ENCODE measurements at regions not wholly inside any gene's neighbourhood (a gene's known extent, or its start where the extent isn't known, plus 50 kb on each side); places are given as distances from the start of the nearest gene placed in this dataset.

DNA sequence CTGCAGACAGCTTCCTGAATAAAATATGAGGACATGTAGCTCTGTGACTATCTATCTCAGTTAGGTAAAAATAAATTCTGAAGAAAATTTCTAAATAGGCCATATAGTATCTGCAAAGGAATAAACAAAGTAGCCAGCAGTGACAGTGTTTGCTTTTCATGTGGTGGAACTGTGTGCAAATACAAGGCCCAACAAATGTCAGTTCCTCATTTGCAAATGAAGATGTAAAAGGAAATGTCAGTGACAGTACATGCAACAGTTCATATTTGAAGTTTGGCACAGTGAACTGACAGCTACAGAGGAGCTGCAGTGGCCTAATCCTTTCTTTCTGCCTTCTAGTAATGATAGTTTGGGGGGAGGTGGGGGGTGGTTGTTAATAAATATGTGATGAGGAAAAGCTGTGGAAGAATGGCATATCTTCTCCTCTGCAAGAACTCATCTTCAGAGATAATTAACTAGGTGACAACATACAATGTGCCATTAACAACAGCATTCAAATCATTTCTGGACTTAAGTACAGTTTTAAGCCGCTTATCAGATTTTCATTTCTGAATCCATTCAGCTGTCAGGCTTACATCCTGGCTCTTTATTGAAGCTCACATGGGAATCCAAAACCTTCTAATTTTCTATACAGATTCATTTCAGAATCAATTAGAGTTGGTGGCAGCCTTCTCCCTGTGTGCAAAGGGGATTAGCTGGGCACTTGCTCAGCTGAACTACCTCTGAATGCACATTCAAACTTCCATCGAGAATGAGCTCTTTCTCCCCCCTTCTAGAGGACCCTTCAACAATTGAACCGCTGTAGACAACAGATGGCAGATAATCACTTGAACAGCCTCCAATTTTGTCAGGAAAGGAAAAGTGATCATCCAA, 1059.0 kb upstream of the EPHA7 start:
- Mint-ChIP-seq H3K27me3 (no peaks in the 10 kb centered on the region), H3K36me3 (ENCODE audit: insufficient read depth) (no peaks in the 10 kb centered on the region), H3K9me3 (ENCODE audit: low read depth) (peaks cover 7% of the 10 kb centered on the region), H3K4me1 (ENCODE audit: low read depth) (no peaks in the 10 kb centered on the region), H3K27ac (no peak overlapping the region), H3K4me3 (ENCODE audit: low read depth) (no peak overlapping the region)
- TF ChIP-seq, protein P1, sequence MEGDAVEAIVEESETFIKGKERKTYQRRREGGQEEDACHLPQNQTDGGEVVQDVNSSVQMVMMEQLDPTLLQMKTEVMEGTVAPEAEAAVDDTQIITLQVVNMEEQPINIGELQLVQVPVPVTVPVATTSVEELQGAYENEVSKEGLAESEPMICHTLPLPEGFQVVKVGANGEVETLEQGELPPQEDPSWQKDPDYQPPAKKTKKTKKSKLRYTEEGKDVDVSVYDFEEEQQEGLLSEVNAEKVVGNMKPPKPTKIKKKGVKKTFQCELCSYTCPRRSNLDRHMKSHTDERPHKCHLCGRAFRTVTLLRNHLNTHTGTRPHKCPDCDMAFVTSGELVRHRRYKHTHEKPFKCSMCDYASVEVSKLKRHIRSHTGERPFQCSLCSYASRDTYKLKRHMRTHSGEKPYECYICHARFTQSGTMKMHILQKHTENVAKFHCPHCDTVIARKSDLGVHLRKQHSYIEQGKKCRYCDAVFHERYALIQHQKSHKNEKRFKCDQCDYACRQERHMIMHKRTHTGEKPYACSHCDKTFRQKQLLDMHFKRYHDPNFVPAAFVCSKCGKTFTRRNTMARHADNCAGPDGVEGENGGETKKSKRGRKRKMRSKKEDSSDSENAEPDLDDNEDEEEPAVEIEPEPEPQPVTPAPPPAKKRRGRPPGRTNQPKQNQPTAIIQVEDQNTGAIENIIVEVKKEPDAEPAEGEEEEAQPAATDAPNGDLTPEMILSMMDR (IDR thresholded peaks at IDR 0.05; ENCODE audit: unreplicated experiment), result no peak
- DNase-seq (ENCODE audit: low spot score, unreplicated experiment), result no peak

DNA sequence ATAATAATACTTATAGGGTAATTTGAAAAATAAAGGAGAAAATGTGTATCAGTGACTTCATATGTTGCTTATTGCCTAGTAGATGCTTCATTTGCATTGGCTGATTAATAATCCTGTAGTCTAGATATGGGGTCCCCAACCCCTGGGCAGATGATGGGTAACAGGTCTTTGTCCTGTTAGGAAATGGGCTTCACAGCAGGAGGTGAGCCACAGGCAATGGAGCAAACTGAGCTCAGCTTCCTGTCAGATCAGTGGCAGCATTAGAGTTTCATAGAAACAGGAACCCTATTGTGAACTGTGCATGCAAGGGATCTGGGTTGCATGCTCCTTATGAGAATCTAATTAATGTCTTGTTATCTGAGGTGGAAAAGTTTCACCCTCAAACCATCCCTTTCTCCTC, 1049.5 kb upstream of the EPHA7 start:
- Mint-ChIP-seq H3K4me1 (ENCODE audit: low read depth) (no peaks in the 10 kb centered on the region), H3K9me3 (ENCODE audit: low read depth) (no peaks in the 10 kb centered on the region), H3K36me3 (ENCODE audit: insufficient read depth) (no peaks in the 10 kb centered on the region), H3K27ac (no peak overlapping the region), H3K4me3 (ENCODE audit: low read depth) (no peak overlapping the region), H3K27me3 (no peaks in the 10 kb centered on the region)
- DNase-seq (ENCODE audit: low spot score, unreplicated experiment), result no peak
- TF ChIP-seq, protein P1 (IDR thresholded peaks at IDR 0.05; ENCODE audit: unreplicated experiment), result no peak

DNA sequence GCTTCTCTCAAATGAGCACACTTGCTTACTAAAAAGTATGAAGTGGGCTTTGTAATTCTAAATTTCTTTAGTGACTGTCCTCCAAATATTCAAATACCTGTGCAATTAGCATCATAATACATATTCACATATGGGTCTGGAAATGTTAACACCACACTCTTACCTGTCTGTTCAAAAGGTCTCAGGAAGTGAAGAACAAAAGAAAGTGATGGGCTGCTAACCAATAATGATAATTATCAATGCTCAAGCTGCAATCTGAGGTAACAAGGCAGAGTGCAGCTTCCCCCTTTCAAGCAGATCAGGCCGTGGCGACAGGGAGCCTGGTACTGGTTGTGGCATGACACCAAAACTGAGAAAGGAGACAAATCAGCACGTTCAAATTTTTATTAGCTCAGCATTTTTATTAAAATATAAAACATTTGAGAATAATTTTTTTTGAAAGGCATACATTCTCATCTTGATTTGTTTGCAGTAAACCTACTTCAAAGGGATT, 1044.7 kb upstream of the EPHA7 start:
- Mint-ChIP-seq H3K27ac (no peak overlapping the region), H3K27me3 (no peaks in the 10 kb centered on the region), H3K4me3 (ENCODE audit: low read depth) (no peak overlapping the region), H3K36me3 (ENCODE audit: insufficient read depth) (no peaks in the 10 kb centered on the region), H3K9me3 (ENCODE audit: low read depth) (no peaks in the 10 kb centered on the region), H3K4me1 (ENCODE audit: low read depth) (no peaks in the 10 kb centered on the region)
- DNase-seq (ENCODE audit: low spot score, unreplicated experiment), result no peak
- TF ChIP-seq, protein P1 (IDR thresholded peaks at IDR 0.05; ENCODE audit: unreplicated experiment), result no peak

DNA sequence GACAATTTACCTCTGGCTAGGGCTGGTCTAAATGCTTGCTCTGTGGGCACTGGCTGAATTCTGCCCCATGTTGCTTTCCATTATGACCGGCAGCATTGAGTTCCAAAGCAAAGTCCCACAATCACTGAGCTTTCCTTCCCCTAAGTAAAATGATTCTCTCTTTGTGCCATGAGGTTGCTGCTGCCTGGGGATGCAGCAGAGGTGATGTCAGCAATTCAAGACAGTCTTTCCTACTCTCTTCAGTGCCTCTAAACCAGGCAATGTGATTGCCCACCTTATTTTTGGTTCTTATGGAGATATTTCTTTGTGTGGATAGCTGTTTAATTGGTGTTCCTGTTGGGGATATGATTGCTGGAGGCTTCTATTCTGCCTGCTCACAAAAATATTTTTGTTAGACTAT, 1043.9 kb upstream of the EPHA7 start:
- H3K4me3 Mint-ChIP-seq (ENCODE audit: low read depth), result no peak overlapping the region
- no peak overlapping the region for H3K27ac Mint-ChIP-seq
- no peaks in the 10 kb centered on the region for H3K4me1 Mint-ChIP-seq (ENCODE audit: low read depth)
- TF ChIP-seq, protein P1 (IDR thresholded peaks at IDR 0.05; ENCODE audit: unreplicated experiment), result no peak
- H3K9me3 Mint-ChIP-seq (ENCODE audit: low read depth), result no peaks in the 10 kb centered on the region
- no peaks in the 10 kb centered on the region for H3K27me3 Mint-ChIP-seq
- no peak for DNase-seq (ENCODE audit: low spot score, unreplicated experiment)
- no peaks in the 10 kb centered on the region for H3K36me3 Mint-ChIP-seq (ENCODE audit: insufficient read depth)

DNA sequence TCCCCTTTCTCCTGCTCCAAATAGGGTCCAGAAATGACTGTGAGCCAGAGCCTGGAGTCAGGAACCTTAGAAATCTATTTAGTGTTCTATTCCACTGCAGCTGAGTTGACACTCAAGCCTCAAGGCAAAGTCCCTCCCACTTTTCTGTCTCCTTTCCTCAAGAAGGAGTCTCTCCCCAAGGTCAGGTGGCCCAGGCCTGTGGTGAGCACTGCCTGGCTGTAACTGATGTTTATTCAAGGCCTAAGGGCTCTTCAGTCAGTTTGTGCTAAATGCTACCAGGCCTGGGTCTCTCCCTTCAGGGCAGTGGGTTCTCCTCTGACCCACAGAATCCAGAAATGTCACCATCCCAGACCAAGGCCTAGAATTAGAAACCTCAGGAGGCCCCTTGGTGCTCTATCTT, 1042.9 kb upstream of the EPHA7 start:
- Mint-ChIP-seq H3K9me3 (ENCODE audit: low read depth) (no peaks in the 10 kb centered on the region), H3K4me1 (ENCODE audit: low read depth) (no peaks in the 10 kb centered on the region), H3K27me3 (no peaks in the 10 kb centered on the region), H3K27ac (no peak overlapping the region), H3K4me3 (ENCODE audit: low read depth) (no peak overlapping the region), H3K36me3 (ENCODE audit: insufficient read depth) (no peaks in the 10 kb centered on the region)
- TF ChIP-seq, protein P1 (IDR thresholded peaks at IDR 0.05; ENCODE audit: unreplicated experiment), result no peak
- no peak for DNase-seq (ENCODE audit: low spot score, unreplicated experiment)

All from progenitor cell of endocrine pancreas (in vitro differentiated cells).